NCI-H1417 treated with DMSO at 0.1 percent for 48 hours (cell line): ENCODE measurements at regions not wholly inside any gene's neighbourhood (a gene's known extent, or its start where the extent isn't known, plus 50 kb on each side); places are given as distances from the start of the nearest gene placed in this dataset.

ENCODE experiments used
- DNase-seq: peaks from one replicate; lab custom pipeline; 2025; lab: John Stamatoyannopoulos, UW

DNA sequence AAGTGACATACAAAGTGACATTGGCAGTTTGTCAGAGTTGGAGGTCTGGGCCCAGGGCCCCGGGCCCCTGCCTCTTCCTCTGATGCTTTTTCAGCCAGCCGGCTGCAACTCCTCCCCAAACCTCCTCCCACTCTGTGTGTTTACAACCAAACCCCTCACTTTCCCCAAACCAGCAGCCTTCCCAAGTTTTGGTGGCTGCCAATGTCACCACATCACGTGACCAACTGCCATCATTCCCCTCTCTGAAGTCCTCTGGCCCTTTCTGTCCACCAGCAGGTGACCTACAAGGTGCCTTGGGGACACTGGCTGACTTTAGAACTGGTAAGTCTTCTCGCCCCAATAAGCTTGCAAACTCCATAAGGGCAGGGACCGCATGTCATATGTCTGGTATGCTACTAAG is 357.7 kb downstream of the BCOR start:
- no peak for DNase-seq

DNA sequence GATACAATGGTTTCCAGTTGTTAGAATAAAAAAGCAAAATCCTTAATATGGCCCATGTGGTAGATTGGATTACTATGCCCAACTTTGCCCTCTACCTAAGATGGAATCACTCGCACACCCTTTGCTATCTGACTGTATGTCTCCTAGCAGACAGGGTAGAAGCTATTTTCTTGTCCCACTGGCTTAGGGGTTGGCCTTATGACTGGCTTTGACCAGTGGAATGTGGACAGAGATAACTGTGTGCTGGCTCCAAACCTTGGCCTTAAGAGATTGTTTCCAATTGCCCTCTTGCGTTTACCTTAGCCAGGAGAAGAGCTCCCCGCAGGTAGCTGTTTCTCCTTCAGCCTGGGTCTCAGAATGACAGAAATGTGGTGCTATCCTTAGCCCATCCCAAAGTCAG is 355.9 kb downstream of the BCOR start:
- no peak for DNase-seq

DNA sequence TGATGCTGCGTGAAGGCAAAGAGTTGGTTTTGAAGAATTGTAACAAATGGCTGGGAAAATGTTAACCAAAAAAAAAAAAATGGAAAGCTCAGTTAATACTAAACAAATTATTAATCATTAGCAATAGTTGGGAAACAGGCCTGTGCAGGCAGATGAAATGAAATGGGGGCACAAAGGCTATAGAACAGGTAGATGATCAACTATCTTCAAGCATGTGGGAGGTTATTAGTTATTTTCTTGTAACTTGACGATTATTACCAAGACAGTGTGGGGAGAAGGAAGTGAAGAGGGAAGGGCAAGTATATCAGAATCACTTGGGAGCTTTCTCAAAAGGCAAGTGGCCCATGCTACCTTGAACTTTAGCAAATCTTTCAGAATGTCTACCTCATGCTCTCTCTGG is 351.9 kb downstream of the BCOR start:
- DNase-seq, result no peak

DNA sequence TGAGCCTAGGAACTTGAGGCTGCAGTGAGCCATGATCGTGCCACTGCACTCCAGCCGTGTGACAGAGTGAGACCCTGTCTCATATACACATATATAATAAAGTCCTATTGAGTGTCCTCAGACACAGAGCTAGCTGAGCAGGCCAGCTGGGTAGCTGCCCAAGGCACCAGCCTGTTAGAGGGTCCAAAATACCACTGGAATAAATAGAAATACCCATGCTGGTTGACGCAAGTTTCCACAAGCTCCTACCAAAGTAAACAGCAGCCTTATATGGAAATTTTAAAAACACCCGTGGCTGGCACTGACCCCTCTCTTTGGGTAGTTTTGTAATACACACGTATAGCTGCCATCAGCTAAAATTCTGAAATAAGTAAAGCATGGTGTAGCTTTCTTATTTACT is 348.6 kb downstream of the BCOR start:
- DNase-seq, result no peak

DNA sequence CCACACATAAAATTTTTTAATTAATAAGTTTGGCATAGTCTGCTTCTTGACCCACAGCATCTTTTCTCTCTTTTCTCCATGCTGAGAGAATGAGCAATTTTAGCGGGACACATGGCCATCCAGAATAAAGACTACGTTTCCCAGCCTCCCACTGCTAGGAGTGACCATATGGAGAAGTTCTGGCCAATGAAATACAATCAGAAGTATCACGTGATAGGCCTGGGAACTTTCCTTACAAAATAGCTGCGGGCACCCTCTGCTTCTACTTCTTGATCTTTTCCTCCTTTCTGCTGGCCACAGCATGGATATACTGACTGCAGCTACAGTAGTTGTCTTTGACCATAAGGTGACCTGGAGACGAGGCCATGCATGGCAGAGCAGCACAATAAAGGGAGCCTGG is 348.0 kb downstream of the BCOR start:
- no peak for DNase-seq

DNA sequence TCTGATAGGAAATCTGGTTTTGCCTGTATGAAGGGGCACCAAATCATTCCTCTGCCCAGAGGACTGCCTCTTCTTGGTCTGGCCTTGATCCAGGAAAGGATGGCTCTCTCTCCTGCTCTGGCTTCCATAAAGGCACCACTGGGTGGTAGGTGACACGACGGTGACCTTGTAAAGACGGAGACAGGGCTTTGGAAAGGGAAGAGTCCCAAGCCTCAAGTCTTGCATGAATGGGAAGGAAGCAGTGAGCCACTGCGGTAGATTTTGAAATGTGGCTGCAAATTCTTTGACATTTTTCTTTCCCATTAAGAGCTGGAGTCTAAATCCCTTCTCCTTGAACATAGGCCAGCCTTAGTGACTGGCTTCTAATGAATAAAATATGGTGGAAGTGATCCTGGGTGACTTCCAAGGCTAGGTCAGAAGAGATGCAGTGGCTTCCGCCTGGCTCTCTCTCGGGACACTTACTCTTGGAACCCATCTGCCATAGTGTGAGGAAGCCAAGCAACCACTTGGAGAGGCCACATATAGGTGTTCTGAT is 347.4 kb downstream of the BCOR start:
- DNase-seq, result no peak

DNA sequence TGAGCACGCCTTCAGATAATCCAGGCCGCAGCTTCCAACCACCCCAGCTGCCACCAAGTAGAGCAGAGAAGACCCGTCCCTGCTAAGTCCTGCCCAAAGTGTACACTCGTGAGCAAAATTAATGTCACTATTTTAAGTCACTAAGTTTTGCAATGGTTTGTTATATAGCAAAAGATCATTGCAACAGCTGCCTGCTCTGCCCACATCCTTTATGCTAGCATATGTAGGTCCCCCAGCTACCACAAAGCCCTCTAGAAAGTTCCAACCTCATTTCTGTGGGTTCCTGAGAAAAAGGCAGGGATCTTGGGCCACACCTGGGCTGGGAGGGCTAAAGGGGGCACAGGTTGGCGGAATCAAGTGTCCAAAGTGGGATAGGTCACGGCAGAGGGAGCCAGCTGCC is 346.9 kb downstream of the BCOR start:
- no peak for DNase-seq

DNA sequence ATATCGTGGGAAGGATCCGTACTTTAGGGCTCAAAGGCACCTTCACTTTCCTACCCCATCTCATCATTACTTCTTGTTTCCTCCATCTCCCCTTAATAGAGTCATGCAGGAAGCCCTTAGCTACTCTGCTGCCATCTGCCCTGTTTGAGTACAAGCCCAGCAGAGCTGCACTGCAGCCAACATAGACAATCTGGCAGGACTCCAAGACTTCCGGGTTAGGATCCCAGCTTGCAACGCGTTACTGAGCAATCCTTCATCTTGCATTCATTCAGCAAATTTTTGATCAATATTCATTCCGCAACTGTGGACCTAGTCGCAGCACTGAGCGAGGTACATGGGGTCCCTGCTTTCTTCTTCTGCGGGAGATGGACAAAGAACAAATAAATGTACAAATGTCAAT is 344.9 kb downstream of the BCOR start:
- DNase-seq, result no peak

DNA sequence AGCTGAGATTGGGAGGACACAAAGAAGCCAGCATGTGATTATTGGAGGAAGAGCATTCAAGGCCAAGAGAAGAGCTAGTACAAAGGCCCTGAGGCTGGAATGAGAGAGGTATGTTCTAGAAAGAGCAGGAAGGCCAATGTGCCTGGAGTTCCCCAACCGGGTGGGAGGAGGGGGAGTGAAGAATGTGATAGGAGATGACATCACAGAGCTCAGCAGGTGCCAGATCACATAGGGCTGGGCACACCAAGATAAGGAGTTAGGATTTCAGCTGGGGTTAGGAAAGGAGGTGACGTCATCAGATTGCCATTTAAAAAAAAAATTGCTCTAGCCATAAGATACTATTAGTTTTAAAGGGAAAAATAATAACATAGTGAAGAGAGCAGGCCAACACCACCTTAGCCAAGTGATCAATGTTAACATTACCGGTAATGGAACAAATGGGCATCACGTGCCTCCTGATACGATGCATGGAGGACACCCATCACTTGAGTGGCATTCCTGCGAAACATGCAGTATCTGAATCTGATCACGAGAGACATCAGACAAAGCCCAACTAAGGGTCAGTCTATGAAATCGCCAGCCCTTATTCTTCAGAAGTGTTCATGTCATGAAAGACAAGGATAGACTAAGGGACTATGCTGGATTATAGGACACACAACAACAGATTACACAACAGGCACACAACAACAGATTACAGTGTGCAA is 344.3 kb downstream of the BCOR start:
- no peak for DNase-seq

DNA sequence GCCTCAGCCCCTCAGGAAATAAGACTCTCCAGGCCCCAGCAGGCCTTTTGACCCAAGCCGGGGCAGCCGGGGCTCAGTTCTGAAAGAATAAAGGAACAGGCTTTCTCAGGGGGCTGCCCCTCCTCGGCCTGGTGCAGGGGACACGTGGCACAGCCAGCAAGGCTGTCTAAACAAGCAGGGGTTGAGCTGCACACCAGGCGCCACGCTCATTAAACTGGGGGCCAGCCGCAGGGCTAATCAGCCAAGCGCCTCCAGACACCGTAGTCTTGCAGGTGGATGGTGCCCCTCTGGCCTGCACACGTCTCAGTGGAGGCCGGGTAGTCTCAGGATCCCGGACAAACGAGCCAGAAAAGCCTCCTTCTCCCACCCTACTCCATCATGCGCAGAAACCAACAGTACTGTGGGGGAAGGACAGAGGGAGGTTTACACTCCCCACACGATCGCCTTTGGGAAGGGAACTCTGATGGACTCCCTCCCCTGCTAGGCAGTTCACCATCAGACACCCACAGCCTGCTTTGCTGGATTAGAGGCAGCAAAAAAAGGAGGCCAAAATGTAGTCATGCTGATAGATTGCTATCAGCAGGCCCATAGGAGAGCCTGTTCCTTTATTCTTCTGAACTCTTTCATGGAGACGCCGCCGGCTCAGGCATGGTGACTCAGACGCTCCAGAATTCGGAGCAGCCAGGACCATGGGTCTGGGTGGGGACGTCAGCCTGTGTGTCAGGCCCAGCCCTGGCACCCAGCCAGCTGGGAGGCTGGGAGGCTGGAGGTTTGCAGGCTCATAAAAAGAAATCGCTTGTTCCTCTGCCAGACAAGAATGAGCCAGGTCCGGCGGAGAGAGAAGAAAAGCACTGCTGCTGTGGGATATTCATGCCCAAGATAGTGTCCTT is 342.4 kb downstream of the BCOR start:
- no peak for DNase-seq

DNA sequence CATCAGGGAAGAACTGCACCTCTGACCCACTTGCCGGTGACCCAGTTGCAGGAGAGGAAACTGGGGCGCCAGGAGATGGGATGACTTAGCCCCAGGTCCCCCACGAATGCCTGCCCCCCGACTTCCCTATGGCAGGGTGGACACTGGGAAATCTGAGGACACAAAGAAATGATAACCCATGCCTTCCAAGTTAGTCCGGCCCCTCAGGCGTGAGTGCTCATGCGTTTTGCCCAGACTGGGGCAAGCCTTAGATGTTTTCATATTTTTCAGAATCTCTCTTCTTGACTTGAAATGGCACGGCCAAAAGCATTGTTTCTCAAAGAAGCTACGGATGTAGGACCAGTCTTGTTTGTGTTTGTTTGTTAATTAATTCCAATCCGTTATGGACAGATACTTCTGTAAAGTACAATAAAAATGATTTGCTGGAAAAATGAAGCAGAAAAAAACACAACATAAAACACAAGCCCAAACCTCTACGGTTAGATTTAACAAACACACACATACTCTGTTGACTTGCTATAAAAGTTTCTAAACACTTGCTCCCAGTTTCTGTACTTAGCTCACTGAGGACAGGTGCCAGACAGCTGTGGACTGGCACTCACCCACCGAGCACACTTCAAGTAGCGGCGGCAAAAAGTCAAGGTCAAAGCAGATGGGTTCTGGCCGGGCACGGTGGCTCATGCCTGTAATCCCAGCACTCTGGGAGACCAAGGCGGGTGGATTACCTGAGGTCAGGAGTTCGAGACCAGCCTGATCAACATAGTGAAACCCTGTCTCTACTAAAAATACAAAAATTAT is 341.5 kb downstream of the BCOR start:
- DNase-seq, result no peak

DNA sequence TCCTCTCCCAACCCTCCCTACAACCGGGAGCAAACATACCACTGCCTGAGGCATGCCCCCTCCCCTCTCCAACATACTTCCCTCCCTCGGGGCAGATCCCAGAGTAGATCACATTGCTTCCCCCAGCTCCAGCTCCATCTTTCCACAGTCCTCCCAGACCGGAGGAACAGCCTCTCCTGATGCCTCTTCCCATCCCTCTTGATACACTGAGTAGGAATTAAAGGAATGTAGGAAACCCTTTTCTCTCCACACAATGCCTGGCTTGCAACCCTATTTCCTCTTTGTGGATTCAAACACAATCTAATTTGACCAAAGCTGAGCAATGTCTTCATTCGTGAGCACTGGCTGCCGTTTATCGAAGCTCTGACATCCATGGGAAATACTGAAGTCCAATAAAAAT is 339.8 kb downstream of the BCOR start:
- DNase-seq, result no peak

DNA sequence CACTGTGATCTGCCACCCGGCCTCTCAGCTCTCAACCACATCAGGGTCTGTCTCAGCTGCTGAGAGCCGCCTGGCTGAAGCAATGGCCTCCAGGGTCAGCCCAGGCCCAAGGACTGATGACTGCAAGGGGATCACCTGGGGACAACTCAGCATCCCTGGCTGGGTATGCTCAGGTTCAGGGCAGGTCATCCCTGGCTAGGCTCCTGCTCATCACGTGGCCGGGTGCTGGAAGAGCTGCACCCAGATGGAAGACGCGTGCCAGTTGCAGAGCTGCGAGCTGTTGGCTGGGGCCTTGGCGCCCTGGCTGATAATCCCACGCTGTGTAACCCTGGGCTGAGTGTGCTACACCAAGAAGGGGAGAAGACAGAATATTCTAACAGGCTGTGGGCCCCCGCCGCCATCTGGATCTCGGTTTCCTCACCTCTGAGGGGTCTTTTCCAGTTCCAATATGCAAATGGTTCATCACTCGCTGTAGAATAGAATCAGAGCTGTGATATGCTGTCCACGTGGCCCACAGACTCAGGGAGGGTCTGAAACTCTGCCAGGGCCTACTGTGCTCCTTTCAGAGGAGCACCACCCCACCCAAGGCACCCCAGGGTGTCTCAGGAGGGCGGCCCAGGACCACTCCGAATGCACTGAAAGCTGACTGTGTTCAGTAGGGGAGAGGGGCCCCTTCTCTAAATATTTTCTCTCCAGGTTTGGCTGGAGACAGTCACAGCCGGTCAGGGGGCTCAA is 338.8 kb downstream of the BCOR start:
- no peak for DNase-seq

DNA sequence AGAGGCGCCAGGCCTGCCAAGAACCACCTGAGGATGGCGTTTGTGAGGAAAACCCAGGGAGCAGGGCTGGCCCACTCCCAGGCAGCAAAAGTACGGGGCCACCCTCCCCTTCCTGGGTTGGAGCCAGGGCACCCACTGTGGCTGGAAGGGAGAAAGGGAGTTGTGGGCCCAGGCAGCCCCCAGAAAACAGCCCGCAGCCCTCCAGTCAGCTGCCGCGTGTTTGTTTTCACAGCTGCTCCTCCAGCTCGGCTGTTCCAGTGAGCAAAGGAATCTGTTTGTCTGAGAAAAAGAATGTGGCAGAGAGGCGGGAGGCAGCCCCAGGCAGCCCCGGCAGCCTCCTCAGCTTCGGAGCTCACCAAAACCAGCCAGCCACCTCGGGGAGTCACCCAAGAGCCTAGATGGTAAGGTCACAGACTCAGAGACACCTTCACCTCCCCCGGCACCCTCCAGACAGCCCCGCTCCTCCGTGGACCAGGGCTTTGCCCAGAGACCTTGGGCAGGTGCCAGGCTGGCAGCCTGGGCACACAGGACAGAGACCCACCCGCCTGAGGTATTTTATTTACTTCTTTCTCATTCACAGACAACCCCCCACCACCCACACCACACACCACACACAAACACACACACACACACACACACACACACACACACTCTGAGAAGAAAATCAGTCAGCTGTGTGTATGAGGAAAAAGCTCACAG is 338.1 kb downstream of the BCOR start:
- DNase-seq, result no peak

DNA sequence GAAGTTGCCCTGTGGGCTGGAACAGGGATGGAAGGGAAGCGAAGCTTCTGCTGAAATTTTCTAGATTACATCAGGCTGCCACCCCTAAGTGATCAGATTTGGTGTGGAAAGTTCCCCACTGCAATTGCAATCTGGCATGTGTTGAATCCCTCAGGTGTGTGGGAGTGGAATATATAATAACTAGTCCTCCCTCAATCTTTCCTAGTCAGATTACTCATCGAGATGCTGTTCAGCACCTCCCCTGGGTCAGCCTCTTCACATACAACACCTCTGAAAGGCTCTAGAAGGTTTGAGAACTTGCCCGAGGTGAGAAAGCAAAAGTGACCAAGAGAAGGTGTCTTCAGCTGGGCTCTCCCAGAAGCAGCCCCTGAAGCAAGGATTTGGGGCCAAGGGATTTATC is 336.8 kb downstream of the BCOR start:
- DNase-seq, result no peak

DNA sequence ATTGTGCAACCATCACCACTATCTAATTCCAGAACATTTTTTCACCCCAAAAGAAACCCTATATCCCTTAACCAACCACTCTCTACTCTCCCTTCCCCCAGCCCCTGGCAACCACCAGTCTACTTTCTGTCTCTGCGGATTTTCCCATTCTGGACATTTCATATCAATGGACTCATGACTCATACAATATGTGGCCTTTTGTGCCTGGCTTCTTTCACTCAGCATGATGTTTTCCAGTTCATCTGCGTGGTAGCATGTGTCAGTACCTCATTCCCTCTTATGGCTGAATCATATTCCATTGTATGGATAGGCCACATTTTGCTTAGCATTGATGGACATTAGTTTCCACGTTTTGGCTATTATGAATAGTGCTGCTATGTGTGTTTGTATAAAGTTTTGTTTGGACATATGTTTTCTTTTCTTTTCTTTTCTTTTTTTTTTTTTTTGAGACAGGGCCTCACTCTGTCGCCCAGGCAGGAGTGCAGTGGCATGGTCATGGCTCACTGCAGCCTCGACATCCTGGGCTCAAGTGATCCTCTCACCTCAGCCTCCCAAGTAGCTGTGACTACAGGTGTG is 335.4 kb downstream of the BCOR start:
- no peak for DNase-seq

DNA sequence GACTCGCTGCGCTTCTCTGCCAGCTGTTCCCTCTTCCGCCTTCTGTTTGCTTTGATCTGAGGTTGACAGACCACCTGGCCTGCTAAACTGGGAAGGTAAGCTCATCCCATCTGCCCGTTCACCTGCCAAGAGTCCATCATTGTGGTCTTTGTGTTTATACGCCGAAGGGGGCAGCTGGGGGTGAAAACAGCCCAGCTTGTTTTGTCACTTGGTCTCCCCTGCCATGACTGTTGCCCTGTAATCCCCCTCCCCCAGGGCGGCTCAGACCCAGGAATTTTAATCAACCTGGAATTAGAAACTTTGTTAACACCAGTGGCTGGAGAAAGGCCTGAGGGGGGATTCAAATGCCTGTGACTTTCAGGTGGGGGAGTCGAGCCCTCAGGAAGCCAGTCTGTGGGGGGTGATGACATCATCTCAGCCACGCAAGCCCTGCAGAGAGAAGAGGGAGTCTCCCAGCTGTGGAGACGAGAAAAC is 333.3 kb downstream of the BCOR start:
- peak; percentile 61 for DNase-seq

DNA sequence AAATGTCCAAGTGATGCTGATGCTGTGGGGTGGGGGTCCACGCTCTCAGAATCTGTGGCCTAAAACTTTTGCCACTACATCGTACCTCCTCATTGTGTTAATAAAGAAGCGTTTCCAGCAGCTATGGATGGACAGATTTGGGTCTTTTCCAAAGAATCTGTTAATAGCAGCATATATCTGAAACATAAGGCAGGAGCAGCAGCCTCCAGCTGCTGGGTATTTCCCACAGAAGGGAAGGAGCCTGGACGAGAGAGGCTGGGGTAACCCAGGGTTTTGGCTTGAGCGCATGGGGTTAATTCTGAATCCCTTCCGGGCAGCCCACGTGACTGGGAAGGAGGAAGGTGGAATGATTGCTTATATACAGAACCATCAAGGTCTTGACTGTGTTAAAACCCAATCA is 332.4 kb downstream of the BCOR start:
- no peak for DNase-seq

DNA sequence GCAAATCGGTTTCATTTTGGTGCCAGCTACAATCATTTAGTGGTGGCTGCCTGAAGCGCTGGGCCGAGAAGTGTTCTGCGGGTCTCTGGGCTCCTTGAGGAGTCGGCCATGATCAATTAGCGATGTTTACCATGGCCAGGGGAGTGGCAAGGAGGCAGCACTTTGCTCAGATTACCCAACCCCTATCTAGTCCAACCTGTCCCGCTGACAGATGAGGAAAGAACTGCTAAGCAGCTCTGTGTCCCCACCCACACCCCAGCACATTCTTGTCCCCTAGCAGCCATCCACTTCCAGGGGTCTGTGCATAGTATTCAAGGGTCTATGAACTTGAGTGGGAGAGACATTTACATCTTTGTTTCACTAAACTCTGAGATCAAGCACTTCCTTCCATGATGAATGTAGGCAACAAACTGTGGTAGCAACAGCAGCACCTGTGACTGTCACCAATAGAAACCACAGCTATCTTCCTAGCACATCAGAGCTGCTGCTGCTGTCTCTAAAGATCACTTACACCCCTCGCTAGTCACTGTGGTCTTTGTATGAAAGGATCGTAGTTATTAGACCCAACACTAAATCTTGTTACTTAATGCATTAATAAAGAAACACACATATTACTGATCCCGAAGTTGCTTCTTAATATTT is 331.6 kb downstream of the BCOR start:
- no peak for DNase-seq

DNA sequence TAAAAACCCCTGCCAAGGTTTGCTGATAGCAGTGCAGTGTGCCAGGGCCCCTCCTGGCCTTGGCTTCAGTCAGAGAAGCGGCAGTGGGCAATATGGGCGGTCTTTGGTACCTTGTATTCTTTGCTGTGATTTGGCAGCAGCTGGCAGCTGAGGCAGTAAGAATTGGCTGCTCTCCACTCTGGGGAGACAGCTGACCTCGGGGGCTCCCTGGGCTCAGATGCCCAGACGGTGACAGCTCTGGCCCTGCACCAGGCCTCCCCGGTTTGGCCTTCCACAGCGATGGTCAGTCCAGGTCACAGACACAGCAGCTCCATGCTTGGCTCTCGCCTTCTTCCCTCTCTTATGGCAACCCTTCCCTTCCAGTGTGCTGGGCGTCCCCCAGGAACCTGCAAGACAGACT is 330.9 kb downstream of the BCOR start:
- no peak for DNase-seq
